ENCODE measurements at regions not wholly inside any gene's neighbourhood (a gene's known extent, or its start where the extent isn't known, plus 50 kb on each side); places are given as distances from the start of the nearest gene placed in this dataset.
"Not testable (repeated sequence)": the region's sequence is repeated elsewhere in the genome, so short reads cannot be mapped to it uniquely, and the experiment has no call there.

DNA sequence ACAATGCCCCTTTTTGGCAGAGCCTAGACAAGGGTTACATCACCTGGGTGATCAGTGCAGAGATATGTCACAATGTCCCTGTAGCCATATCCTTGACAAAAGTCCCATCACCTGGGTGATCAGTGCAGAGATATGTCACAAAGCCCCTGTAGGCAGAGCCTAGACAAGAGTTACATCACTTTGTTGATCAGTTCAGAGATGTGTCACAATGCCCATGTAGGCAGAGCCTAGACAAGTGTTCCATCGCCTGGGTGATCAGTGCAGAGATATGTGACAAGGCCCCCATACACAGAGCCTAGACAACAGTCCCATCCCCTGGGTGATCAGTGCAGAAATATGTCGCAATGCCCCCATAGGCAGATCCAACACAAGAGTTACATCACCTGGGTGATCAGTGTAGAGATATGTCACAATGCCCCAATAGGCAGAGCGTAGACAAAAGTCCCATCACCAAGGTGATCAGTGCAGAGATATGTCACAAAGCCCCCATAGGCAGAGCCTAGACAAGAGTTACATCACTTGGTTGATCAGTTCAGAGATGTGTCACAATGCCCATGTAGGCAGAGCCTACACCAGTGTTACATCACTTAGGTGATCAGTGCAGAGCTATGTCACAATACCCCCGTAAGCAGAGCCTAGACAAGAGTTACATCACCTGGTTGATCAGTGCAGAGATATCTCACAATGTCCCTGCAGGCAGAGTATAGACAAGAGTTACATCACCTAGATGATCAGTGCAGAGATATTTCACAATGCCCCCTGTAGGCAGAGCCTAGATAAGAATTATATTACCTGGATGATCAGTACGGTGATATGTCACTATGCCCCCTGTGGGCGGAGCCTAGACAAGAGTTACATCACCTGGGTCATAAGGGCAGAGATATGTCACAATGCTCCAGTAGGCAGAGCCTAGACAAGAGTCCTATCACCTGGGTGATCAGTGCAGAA lies 137.6 kb upstream of the FRG2B start:
- TF ChIP-seq, protein P1, sequence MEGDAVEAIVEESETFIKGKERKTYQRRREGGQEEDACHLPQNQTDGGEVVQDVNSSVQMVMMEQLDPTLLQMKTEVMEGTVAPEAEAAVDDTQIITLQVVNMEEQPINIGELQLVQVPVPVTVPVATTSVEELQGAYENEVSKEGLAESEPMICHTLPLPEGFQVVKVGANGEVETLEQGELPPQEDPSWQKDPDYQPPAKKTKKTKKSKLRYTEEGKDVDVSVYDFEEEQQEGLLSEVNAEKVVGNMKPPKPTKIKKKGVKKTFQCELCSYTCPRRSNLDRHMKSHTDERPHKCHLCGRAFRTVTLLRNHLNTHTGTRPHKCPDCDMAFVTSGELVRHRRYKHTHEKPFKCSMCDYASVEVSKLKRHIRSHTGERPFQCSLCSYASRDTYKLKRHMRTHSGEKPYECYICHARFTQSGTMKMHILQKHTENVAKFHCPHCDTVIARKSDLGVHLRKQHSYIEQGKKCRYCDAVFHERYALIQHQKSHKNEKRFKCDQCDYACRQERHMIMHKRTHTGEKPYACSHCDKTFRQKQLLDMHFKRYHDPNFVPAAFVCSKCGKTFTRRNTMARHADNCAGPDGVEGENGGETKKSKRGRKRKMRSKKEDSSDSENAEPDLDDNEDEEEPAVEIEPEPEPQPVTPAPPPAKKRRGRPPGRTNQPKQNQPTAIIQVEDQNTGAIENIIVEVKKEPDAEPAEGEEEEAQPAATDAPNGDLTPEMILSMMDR (conservative IDR thresholded peaks at IDR 0.05) = not testable (repeated sequence)
- not testable (repeated sequence) for TF ChIP-seq ZFX (IDR thresholded peaks at IDR 0.05)
